Gastroesophageal sphincter (tissue), 4 donors: ENCODE measurements at regions not wholly inside any gene's neighbourhood (a gene's known extent, or its start where the extent isn't known, plus 50 kb on each side); places are given as distances from the start of the nearest gene placed in this dataset.

Experiments used
- ATAC-seq: fragments of 150-250 bp; one replicate; pipeline ENCODE4 v1.9.1; 2016; ENCODE audit warnings: mild to moderate bottlenecking, moderate library complexity
- H3K27ac ChIP-seq, 4 donors: fragments of 200-600 bp; sonication (generic) in 3 of 4; 1 replicate in 3 of 4; 2 replicates in 1 of 4; pipeline ENCODE4 v1.5.1; 2016 to 2019
- H3K27me3 ChIP-seq: fragments of 200-600 bp; sonication (generic); one replicate; pipeline ENCODE4 v1.5.1; 2019
- H3K36me3 ChIP-seq, 2 donors: fragments of 200-600 bp; sonication (generic); one replicate each; pipeline ENCODE4 v1.5.1; 2019; ENCODE audit warnings: control low read depth in 1 of 2
- H3K4me1 ChIP-seq, 3 donors: fragments of 200-600 bp; sonication (generic); 1 replicate in 2 of 3; 2 replicates in 1 of 3; pipeline ENCODE4 v1.5.1; 2016 to 2019; ENCODE audit warnings: control low read depth in 2 of 3
- H3K4me3 ChIP-seq, 2 donors: fragments of 200-600 bp; sonication (generic); one replicate each; pipeline ENCODE4 v1.5.1; 2019; ENCODE audit warnings: mild to moderate bottlenecking in 1 of 2, moderate library complexity in 1 of 2
- H3K9me3 ChIP-seq, 3 donors: fragments of 200-600 bp; sonication (generic); one replicate each; pipeline ENCODE4 v1.5.1; 2017 to 2019; ENCODE audit warnings: control low read depth in 2 of 3
- CTCF ChIP-seq, 4 experiments: fragments of 200-600 bp in 2 of 4; fragments of 450-650 bp in 2 of 4; sonication (generic) in 1 of 4; IDR thresholded peaks; one replicate each; pipeline ENCODE4 v1.5.1; 2017 to 2019; ENCODE audit warnings: antibody characterized with exemption in 4 of 4, mild to moderate bottlenecking in 2 of 4, moderate library complexity in 2 of 4
- EP300 ChIP-seq: sonication (generic); formaldehyde crosslinking; IDR thresholded peaks from one replicate; pipeline ENCODE4 v1.6.1; 2017; ENCODE audit warnings: antibody characterized with exemption, mild to moderate bottlenecking
- POLR2A ChIP-seq, 2 donors: fragments of 450-650 bp; IDR thresholded peaks; one replicate each; pipeline ENCODE4 v1.6.1; 2017; ENCODE audit warnings: antibody characterized with exemption in 2 of 2, mild to moderate bottlenecking in 2 of 2, moderate library complexity in 1 of 2
- POLR2AphosphoS5 ChIP-seq: sonication (generic); formaldehyde crosslinking; IDR thresholded peaks from one replicate; pipeline ENCODE4 v1.6.1; 2017; ENCODE audit warnings: antibody characterized with exemption
- WGBS, 2 donors: methylation state at CpG; one replicate each; pipeline ENCODE4 v1.1.5; 2018; ENCODE audit warnings: low coverage in 1 of 2; 5-methylcytosine and 5-hydroxymethylcytosine counted together

- Histone ChIP-seq H3K27me3 (no peaks in the 10 kb centered on the region), H3K36me3 (no peaks in the 10 kb centered on the region), H3K4me3 (no peak overlapping the region), H3K4me1 (peaks cover 6 to 38% (median 30%) of the 10 kb centered on the region in 3 donors), H3K27ac (peak overlapping the region; percentile 52 to 81 (median 76)), H3K9me3 (peaks cover 0 to 3% (median 0%) of the 10 kb centered on the region in 3 donors)
- ATAC-seq = peak; percentile 88
- 85 to 86% methylated on average over 1 of the region's 1 CpG for WGBS, 2 donors
- no peak for TF ChIP-seq CTCF (IDR thresholded peaks at IDR 0.05)
- no peak for TF ChIP-seq POLR2A (IDR thresholded peaks at IDR 0.05)
- TF ChIP-seq POLR2AphosphoS5 = peak; percentile 24
- TF ChIP-seq EP300 = peak; percentile 10
Observed at GRCh38 chr7:46774515-46774914, 807.4 kb downstream of the TNS3 start.

GRCh38 chr7:46772776-46773175 is 809.1 kb downstream of the TNS3 start:
- ATAC-seq = peak; percentile 79

GRCh38 chr7:46767071-46767470 is 814.8 kb downstream of the TNS3 start:
- Histone ChIP-seq H3K4me1 (peaks cover 0 to 3% (median 2%) of the 10 kb centered on the region in 3 donors), H3K36me3 (no peaks in the 10 kb centered on the region), H3K4me3 (no peak overlapping the region), H3K9me3 (peaks cover 0 to 18% (median 0%) of the 10 kb centered on the region in 3 donors), H3K27me3 (no peaks in the 10 kb centered on the region), H3K27ac (no peak overlapping the region)
- TF ChIP-seq CTCF (IDR thresholded peaks at IDR 0.05) (no peak), EP300 (no peak), POLR2AphosphoS5 (no peak), POLR2A (IDR thresholded peaks at IDR 0.05) (no peak)
- ATAC-seq = no peak
- WGBS, 2 donors = 50 to 78% methylated on average over 1 of the region's 1 CpG

More at GRCh38 chr7:46772776-46773175, 809.1 kb downstream of the TNS3 start:
- TF ChIP-seq POLR2A (IDR thresholded peaks at IDR 0.05) (no peak), POLR2AphosphoS5 (no peak), CTCF (IDR thresholded peaks at IDR 0.05) (no peak), EP300 (no peak)
- Histone ChIP-seq H3K27me3 (no peaks in the 10 kb centered on the region), H3K27ac (peak overlapping the region; percentile 72 to 84 (median 81)), H3K9me3 (peaks cover 0 to 18% (median 0%) of the 10 kb centered on the region in 3 donors), H3K4me3 (no peak overlapping the region), H3K4me1 (peaks cover 6 to 38% (median 30%) of the 10 kb centered on the region in 3 donors), H3K36me3 (no peaks in the 10 kb centered on the region)
- WGBS, 2 donors = 33 to 50% methylated on average over 1 of the region's 1 CpG

DNA sequence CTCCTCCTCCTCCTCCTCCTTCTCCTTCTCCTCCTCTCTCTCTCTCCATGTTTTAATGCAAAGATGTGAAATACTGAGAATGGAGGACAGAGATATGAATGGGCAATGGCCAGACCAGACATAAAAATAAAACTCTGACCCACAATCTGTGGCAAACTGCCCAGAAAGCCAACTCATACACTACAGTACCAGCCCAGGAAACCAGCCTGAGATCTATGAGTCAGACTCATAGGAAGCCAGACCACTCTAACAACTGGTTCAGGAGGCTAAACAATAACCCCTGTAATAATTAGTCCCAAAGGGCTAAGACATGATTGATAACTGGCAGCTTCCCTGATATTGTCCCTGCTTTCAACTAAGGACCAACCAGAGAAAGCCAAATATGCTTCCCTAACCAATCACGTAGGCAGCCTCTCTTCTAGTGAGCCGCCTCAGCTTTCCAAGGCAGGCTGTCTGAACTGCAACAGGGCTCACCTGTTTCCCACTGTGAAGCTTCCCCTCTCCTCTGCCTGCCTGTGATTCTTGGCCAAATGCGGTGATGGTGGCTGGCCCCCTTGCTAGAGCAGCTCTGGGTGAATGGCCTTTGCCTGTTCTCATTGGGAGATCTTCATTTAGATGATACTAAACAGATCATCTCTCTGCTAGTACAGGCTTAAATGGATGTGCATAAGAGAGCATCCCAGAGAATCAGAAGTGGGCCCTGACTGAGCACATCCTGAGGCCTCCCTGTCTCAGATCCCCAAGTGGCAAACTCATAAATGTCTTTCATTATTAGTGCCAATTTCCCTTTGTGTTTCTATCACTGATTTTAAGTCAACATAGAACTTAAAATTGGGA is 817.6 kb downstream of the TNS3 start:
- WGBS, 2 donors = 85% methylated on average over 3 of the region's 3 CpGs; no CpG with 5 or more reads in 1 of the 2 donors
- no peak for TF ChIP-seq EP300
- no peak for TF ChIP-seq POLR2AphosphoS5
- TF ChIP-seq POLR2A (IDR thresholded peaks at IDR 0.05) = no peak
- no peak for TF ChIP-seq CTCF (IDR thresholded peaks at IDR 0.05)

GRCh38 chr7:46763344-46763743 is 818.6 kb downstream of the TNS3 start:
- Histone ChIP-seq H3K27ac (no peak overlapping the region), H3K4me1 (no peaks in the 10 kb centered on the region), H3K27me3 (no peaks in the 10 kb centered on the region), H3K4me3 (no peak overlapping the region), H3K36me3 (no peaks in the 10 kb centered on the region), H3K9me3 (peaks cover 0 to 4% (median 0%) of the 10 kb centered on the region in 3 donors)
- WGBS, 2 donors = 90 to 93% methylated on average over 3 of the region's 3 CpGs
- ATAC-seq = no peak
- TF ChIP-seq EP300 = no peak
- TF ChIP-seq POLR2AphosphoS5 = no peak
- TF ChIP-seq CTCF (IDR thresholded peaks at IDR 0.05) = no peak
- no peak for TF ChIP-seq POLR2A (IDR thresholded peaks at IDR 0.05)

More for the DNA sequence above, 817.6 kb downstream of the TNS3 start:
- Histone ChIP-seq H3K9me3 (peaks cover 0 to 14% (median 0%) of the 10 kb centered on the region in 3 donors), H3K4me3 (no peak overlapping the region), H3K27me3 (no peaks in the 10 kb centered on the region), H3K36me3 (no peaks in the 10 kb centered on the region), H3K4me1 (no peaks in the 10 kb centered on the region), H3K27ac (peak overlapping the region in 2 of 4 donors; percentile 66 to 69)
- ATAC-seq = peak; percentile 80
